ENCODE measurements at regions not wholly inside any gene's neighbourhood (a gene's known extent, or its start where the extent isn't known, plus 50 kb on each side); places are given as distances from the start of the nearest gene placed in this dataset.

- H3K27me3 Mint-ChIP-seq = peaks cover 0 to 2% of the 10 kb centered on the region in 2 donors
- Histone ChIP-seq H3K4me1 (ENCODE audit: insufficient read depth, low read length) (no peaks in the 10 kb centered on the region), H3K27me3 (ENCODE audit: insufficient read depth, low read length) (no peaks in the 10 kb centered on the region), H3K4me3 (ENCODE audit: low read length in 2 of 2) (no peak overlapping the region), H3K27ac (ENCODE audit: low read depth, low read length) (no peak overlapping the region), H3K36me3 (ENCODE audit: insufficient read depth, low read length) (no peaks in the 10 kb centered on the region), H3K9me3 (ENCODE audit: control insufficient read depth in 1 of 2, low read length in 2 of 2) (no peaks in the 10 kb centered on the region)
- no peak overlapping the region for H3K4me3 Mint-ChIP-seq
- ChIA-PET CTCF (ENCODE audit: partially characterized antibody) (no interaction called here), POLR2A (ENCODE audit: partially characterized antibody) (no interaction called here)
- H3K4me1 Mint-ChIP-seq = no peaks in the 10 kb centered on the region
- H3K27ac Mint-ChIP-seq = no peak overlapping the region
- peaks cover 0 to 12% (median 5%) of the 10 kb centered on the region in 8 donors for H3K9me3 Mint-ChIP-seq
- DNase-seq = no peak
- intact Hi-C loops (cut with micrococcal nuclease) = no loop called here
- no peaks in the 10 kb centered on the region for H3K36me3 Mint-ChIP-seq
Observed at GRCh38 chr16:49018259-49018931, 263.2 kb downstream of the CBLN1 start.

- Histone ChIP-seq H3K4me1 (ENCODE audit: insufficient read depth, low read length) (no peaks in the 10 kb centered on the region), H3K9me3 (ENCODE audit: control insufficient read depth in 1 of 2, low read length in 2 of 2) (no peaks in the 10 kb centered on the region), H3K36me3 (ENCODE audit: insufficient read depth, low read length) (no peaks in the 10 kb centered on the region), H3K27me3 (ENCODE audit: insufficient read depth, low read length) (no peaks in the 10 kb centered on the region), H3K27ac (ENCODE audit: low read depth, low read length) (no peak overlapping the region), H3K4me3 (ENCODE audit: low read length in 2 of 2) (no peak overlapping the region)
- Mint-ChIP-seq H3K4me1 (no peaks in the 10 kb centered on the region), H3K9me3 (peaks cover 0 to 13% (median 5%) of the 10 kb centered on the region in 8 donors), H3K27ac (no peak overlapping the region), H3K4me3 (no peak overlapping the region), H3K27me3 (peaks cover 0 to 2% of the 10 kb centered on the region in 2 donors), H3K36me3 (no peaks in the 10 kb centered on the region)
- intact Hi-C loops (cut with micrococcal nuclease) = no loop called here
- CTCF ChIA-PET (ENCODE audit: partially characterized antibody) = no interaction called here
- POLR2A ChIA-PET (ENCODE audit: partially characterized antibody) = no interaction called here
- DNase-seq = no peak
Observed at GRCh38 chr16:49017501-49017900, 264.1 kb downstream of the CBLN1 start.

GRCh38 chr16:49016461-49016860 lies 265.2 kb downstream of the CBLN1 start:
- Mint-ChIP-seq H3K27me3 (peaks cover 0 to 2% of the 10 kb centered on the region in 2 donors), H3K4me3 (no peak overlapping the region), H3K27ac (no peak overlapping the region), H3K4me1 (no peaks in the 10 kb centered on the region), H3K9me3 (peaks cover 0 to 23% (median 4%) of the 10 kb centered on the region in 8 donors), H3K36me3 (no peaks in the 10 kb centered on the region)
- no peaks in the 10 kb centered on the region for H3K9me3 ChIP-seq (ENCODE audit: control insufficient read depth in 1 of 2, low read length in 2 of 2)
- POLR2A ChIA-PET (ENCODE audit: partially characterized antibody) = no interaction called here
- no peak for DNase-seq
- H3K27ac ChIP-seq (ENCODE audit: low read depth, low read length) = no peak overlapping the region
- no peaks in the 10 kb centered on the region for H3K4me1 ChIP-seq (ENCODE audit: insufficient read depth, low read length)
- no peaks in the 10 kb centered on the region for H3K36me3 ChIP-seq (ENCODE audit: insufficient read depth, low read length)
- intact Hi-C loops (cut with micrococcal nuclease) = no loop called here
- H3K27me3 ChIP-seq (ENCODE audit: insufficient read depth, low read length) = no peaks in the 10 kb centered on the region
- no peak overlapping the region for H3K4me3 ChIP-seq (ENCODE audit: low read length in 2 of 2)
- CTCF ChIA-PET (ENCODE audit: partially characterized antibody) = no interaction called here

- H3K4me3 ChIP-seq (ENCODE audit: low read length in 2 of 2) = no peak overlapping the region
- no peak for DNase-seq
- H3K27me3 ChIP-seq (ENCODE audit: insufficient read depth, low read length) = no peaks in the 10 kb centered on the region
- CTCF ChIA-PET (ENCODE audit: partially characterized antibody) = no interaction called here
- H3K9me3 Mint-ChIP-seq = peaks cover 0 to 24% (median 4%) of the 10 kb centered on the region in 8 donors
- H3K27ac Mint-ChIP-seq = no peak overlapping the region
- H3K4me1 ChIP-seq (ENCODE audit: insufficient read depth, low read length) = no peaks in the 10 kb centered on the region
- no peak overlapping the region for H3K27ac ChIP-seq (ENCODE audit: low read depth, low read length)
- no peaks in the 10 kb centered on the region for H3K4me1 Mint-ChIP-seq
- H3K27me3 Mint-ChIP-seq = peaks cover 0 to 2% of the 10 kb centered on the region in 2 donors
- intact Hi-C loops (cut with micrococcal nuclease) = no loop called here
- POLR2A ChIA-PET (ENCODE audit: partially characterized antibody) = no interaction called here
- H3K9me3 ChIP-seq (ENCODE audit: control insufficient read depth in 1 of 2, low read length in 2 of 2) = no peaks in the 10 kb centered on the region
- H3K36me3 Mint-ChIP-seq = no peaks in the 10 kb centered on the region
- H3K36me3 ChIP-seq (ENCODE audit: insufficient read depth, low read length) = no peaks in the 10 kb centered on the region
- H3K4me3 Mint-ChIP-seq = no peak overlapping the region
Observed at GRCh38 chr16:49015225-49015592, 266.4 kb downstream of the CBLN1 start.

GRCh38 chr16:49014277-49015224 lies 267.1 kb downstream of the CBLN1 start:
- Mint-ChIP-seq H3K27ac (peak overlapping the region in 1 of 7 donors; percentile 19), H3K36me3 (no peaks in the 10 kb centered on the region), H3K27me3 (no peaks in the 10 kb centered on the region), H3K4me3 (no peak overlapping the region), H3K4me1 (no peaks in the 10 kb centered on the region), H3K9me3 (peaks cover 0 to 25% (median 4%) of the 10 kb centered on the region in 8 donors)
- Histone ChIP-seq H3K36me3 (ENCODE audit: insufficient read depth, low read length) (no peaks in the 10 kb centered on the region), H3K27me3 (ENCODE audit: insufficient read depth, low read length) (no peaks in the 10 kb centered on the region), H3K27ac (ENCODE audit: low read depth, low read length) (no peak overlapping the region), H3K4me1 (ENCODE audit: insufficient read depth, low read length) (no peaks in the 10 kb centered on the region), H3K4me3 (ENCODE audit: low read length in 2 of 2) (no peak overlapping the region), H3K9me3 (ENCODE audit: control insufficient read depth in 1 of 2, low read length in 2 of 2) (no peaks in the 10 kb centered on the region)
- intact Hi-C loops (cut with micrococcal nuclease) = no loop called here
- POLR2A ChIA-PET (ENCODE audit: partially characterized antibody) = no interaction called here
- CTCF ChIA-PET (ENCODE audit: partially characterized antibody) = no interaction called here
- DNase-seq = no peak

GRCh38 chr16:49013727-49014080 lies 267.9 kb downstream of the CBLN1 start:
- H3K27ac ChIP-seq (ENCODE audit: low read depth, low read length) = no peak overlapping the region
- ChIA-PET CTCF (ENCODE audit: partially characterized antibody) (no interaction called here), POLR2A (ENCODE audit: partially characterized antibody) (no interaction called here)
- intact Hi-C loops (cut with micrococcal nuclease) = no loop called here
- no peaks in the 10 kb centered on the region for H3K36me3 ChIP-seq (ENCODE audit: insufficient read depth, low read length)
- H3K36me3 Mint-ChIP-seq = no peaks in the 10 kb centered on the region
- H3K27me3 ChIP-seq (ENCODE audit: insufficient read depth, low read length) = no peaks in the 10 kb centered on the region
- H3K4me1 Mint-ChIP-seq = no peaks in the 10 kb centered on the region
- no peaks in the 10 kb centered on the region for H3K27me3 Mint-ChIP-seq
- no peaks in the 10 kb centered on the region for H3K9me3 ChIP-seq (ENCODE audit: control insufficient read depth in 1 of 2, low read length in 2 of 2)
- H3K27ac Mint-ChIP-seq = no peak overlapping the region
- no peak overlapping the region for H3K4me3 Mint-ChIP-seq
- no peak overlapping the region for H3K4me3 ChIP-seq (ENCODE audit: low read length in 2 of 2)
- H3K9me3 Mint-ChIP-seq = peaks cover 0 to 31% (median 4%) of the 10 kb centered on the region in 8 donors
- DNase-seq = no peak
- H3K4me1 ChIP-seq (ENCODE audit: insufficient read depth, low read length) = no peaks in the 10 kb centered on the region

GRCh38 chr16:49012961-49013726 lies 268.5 kb downstream of the CBLN1 start:
- H3K4me1 Mint-ChIP-seq = no peaks in the 10 kb centered on the region
- Histone ChIP-seq H3K27me3 (ENCODE audit: insufficient read depth, low read length) (no peaks in the 10 kb centered on the region), H3K27ac (ENCODE audit: low read depth, low read length) (no peak overlapping the region), H3K36me3 (ENCODE audit: insufficient read depth, low read length) (no peaks in the 10 kb centered on the region), H3K9me3 (ENCODE audit: control insufficient read depth in 1 of 2, low read length in 2 of 2) (no peaks in the 10 kb centered on the region), H3K4me1 (ENCODE audit: insufficient read depth, low read length) (no peaks in the 10 kb centered on the region), H3K4me3 (ENCODE audit: low read length in 2 of 2) (no peak overlapping the region)
- DNase-seq = no peak
- ChIA-PET POLR2A (ENCODE audit: partially characterized antibody) (no interaction called here), CTCF (ENCODE audit: partially characterized antibody) (no interaction called here)
- no peaks in the 10 kb centered on the region for H3K27me3 Mint-ChIP-seq
- no peak overlapping the region for H3K4me3 Mint-ChIP-seq
- H3K27ac Mint-ChIP-seq = no peak overlapping the region
- intact Hi-C loops (cut with micrococcal nuclease) = no loop called here
- no peaks in the 10 kb centered on the region for H3K36me3 Mint-ChIP-seq
- H3K9me3 Mint-ChIP-seq = peaks cover 0 to 33% (median 4%) of the 10 kb centered on the region in 8 donors

Data from CD4-positive, alpha-beta memory T cell (primary cell).